Ascending aorta (tissue), 2 donors: ENCODE measurements at regions not wholly inside any gene's neighbourhood (a gene's known extent, or its start where the extent isn't known, plus 50 kb on each side); places are given as distances from the start of the nearest gene placed in this dataset.

Experiments used
- DNase-seq, 2 donors: peaks; one replicate each; pipeline ENCODE4 v3.0.0-alpha.2; 2019; ENCODE audit warnings: low spot score in 2 of 2
- H3K27ac ChIP-seq, 2 donors: fragments of 200-600 bp; sonication (generic); one replicate each; pipeline ENCODE4 v1.5.1; 2016 to 2017; ENCODE audit warnings: mild to moderate bottlenecking in 1 of 2
- H3K27me3 ChIP-seq: fragments of 200-600 bp; sonication (generic); one replicate; pipeline ENCODE4 v1.5.1; 2017
- H3K36me3 ChIP-seq, 2 donors: fragments of 200-600 bp; sonication (generic); one replicate each; pipeline ENCODE4 v1.5.1; 2016
- H3K4me1 ChIP-seq, 2 donors: fragments of 200-600 bp; sonication (generic); one replicate each; pipeline ENCODE4 v1.5.1; 2016 to 2017; ENCODE audit warnings: mild to moderate bottlenecking in 1 of 2
- H3K4me3 ChIP-seq, 2 donors: fragments of 200-600 bp; sonication (generic); one replicate each; pipeline ENCODE4 v1.5.1; 2016 to 2017; ENCODE audit warnings: mild to moderate bottlenecking in 1 of 2
- H3K9me3 ChIP-seq, 2 donors: fragments of 200-600 bp; sonication (generic); one replicate each; pipeline ENCODE4 v1.5.1; 2016
- intact Hi-C: fragments of 100-400 bp; cut with DNase I; formaldehyde crosslinking; loops from one replicate; pipeline ENCODE4 v1.15.1; 2023
- TF ChIP-seq, protein P1 (sequence below), 3 experiments: fragments of 200-600 bp in 2 of 3; fragments of 450-650 bp in 1 of 3; sonication (generic) in 2 of 3; IDR thresholded peaks; one replicate each; pipeline ENCODE4 v1.5.1; 2016 to 2019; ENCODE audit warnings: antibody characterized with exemption in 3 of 3, mild to moderate bottlenecking in 1 of 3, moderate library complexity in 1 of 3

GRCh38 chr1:55781944-55782482, 566.8 kb upstream of the USP24 start:
- no peaks in the 10 kb centered on the region for H3K36me3 ChIP-seq
- no peaks in the 10 kb centered on the region for H3K9me3 ChIP-seq
- TF ChIP-seq, protein P1, sequence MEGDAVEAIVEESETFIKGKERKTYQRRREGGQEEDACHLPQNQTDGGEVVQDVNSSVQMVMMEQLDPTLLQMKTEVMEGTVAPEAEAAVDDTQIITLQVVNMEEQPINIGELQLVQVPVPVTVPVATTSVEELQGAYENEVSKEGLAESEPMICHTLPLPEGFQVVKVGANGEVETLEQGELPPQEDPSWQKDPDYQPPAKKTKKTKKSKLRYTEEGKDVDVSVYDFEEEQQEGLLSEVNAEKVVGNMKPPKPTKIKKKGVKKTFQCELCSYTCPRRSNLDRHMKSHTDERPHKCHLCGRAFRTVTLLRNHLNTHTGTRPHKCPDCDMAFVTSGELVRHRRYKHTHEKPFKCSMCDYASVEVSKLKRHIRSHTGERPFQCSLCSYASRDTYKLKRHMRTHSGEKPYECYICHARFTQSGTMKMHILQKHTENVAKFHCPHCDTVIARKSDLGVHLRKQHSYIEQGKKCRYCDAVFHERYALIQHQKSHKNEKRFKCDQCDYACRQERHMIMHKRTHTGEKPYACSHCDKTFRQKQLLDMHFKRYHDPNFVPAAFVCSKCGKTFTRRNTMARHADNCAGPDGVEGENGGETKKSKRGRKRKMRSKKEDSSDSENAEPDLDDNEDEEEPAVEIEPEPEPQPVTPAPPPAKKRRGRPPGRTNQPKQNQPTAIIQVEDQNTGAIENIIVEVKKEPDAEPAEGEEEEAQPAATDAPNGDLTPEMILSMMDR (IDR thresholded peaks at IDR 0.05), result no peak
- no peak overlapping the region for H3K4me3 ChIP-seq
- H3K27ac ChIP-seq, result no peak overlapping the region
- no peaks in the 10 kb centered on the region for H3K27me3 ChIP-seq
- no peaks in the 10 kb centered on the region for H3K4me1 ChIP-seq
- intact Hi-C loops, result no loop called here
- no peak for DNase-seq

GRCh38 chr1:55781003-55781402, 565.8 kb upstream of the USP24 start:
- intact Hi-C loops, result no loop called here
- TF ChIP-seq, protein P1 (IDR thresholded peaks at IDR 0.05), result no peak

DNA sequence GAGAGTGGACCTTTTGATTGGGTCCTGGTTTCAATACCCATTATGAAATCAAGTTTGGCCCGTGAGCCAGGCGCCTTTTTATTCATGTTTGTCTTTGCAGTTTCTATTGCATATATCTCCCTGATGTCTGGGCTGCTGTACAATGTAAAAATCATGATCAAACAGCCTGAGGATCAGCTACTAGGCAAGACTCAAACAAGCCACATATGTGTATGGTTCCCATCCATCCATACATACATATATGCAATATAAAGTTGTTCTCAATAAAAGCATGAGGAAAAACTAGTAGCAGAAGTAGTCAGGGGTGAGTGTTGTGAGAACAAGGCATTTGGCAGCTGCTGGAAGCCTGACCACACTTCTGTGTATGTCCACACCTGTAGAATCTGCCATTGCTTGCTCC, 562.4 kb upstream of the USP24 start:
- TF ChIP-seq, protein P1 (IDR thresholded peaks at IDR 0.05), result no peak
- intact Hi-C loops, result no loop called here
- peaks cover 0 to 2% of the 10 kb centered on the region in 2 donors for H3K4me1 ChIP-seq

More at GRCh38 chr1:55781003-55781402, 565.8 kb upstream of the USP24 start:
- Histone ChIP-seq H3K4me1 (no peaks in the 10 kb centered on the region), H3K4me3 (no peak overlapping the region), H3K27ac (no peak overlapping the region), H3K36me3 (no peaks in the 10 kb centered on the region), H3K9me3 (no peaks in the 10 kb centered on the region), H3K27me3 (no peaks in the 10 kb centered on the region)
- no peak for DNase-seq

GRCh38 chr1:55775007-55775406, 559.8 kb upstream of the USP24 start:
- intact Hi-C loops, result no loop called here
- H3K27me3 ChIP-seq, result no peaks in the 10 kb centered on the region

More for the DNA sequence above, 562.4 kb upstream of the USP24 start:
- H3K27me3 ChIP-seq, result no peaks in the 10 kb centered on the region
- H3K27ac ChIP-seq, result no peak overlapping the region
- no peak overlapping the region for H3K4me3 ChIP-seq
- no peak for DNase-seq
- no peaks in the 10 kb centered on the region for H3K36me3 ChIP-seq
- no peaks in the 10 kb centered on the region for H3K9me3 ChIP-seq

DNA sequence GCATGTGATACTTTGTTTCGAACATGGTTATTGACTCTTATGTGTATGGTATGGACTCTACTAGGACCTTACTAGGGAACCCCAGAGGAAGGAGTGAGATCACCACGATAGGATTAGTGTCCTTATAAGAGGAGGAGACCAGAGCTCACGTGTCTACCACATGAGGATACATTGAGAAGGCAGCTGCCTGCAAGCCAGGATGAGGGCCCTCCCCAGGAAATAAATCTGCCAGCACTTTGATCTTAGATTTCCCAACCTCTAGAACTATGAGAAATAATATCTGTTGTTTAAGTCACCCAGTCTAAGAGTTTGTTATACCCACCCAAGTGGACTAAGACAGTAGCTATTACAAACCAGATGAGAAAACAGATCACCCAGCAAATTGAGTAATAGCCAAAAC, 559.3 kb upstream of the USP24 start:
- no peak overlapping the region for H3K4me3 ChIP-seq
- H3K4me1 ChIP-seq, result peaks cover 0 to 2% of the 10 kb centered on the region in 2 donors
- no peaks in the 10 kb centered on the region for H3K36me3 ChIP-seq
- intact Hi-C loops, result no loop called here
- H3K27me3 ChIP-seq, result no peaks in the 10 kb centered on the region
- DNase-seq, result no peak
- no peak overlapping the region for H3K27ac ChIP-seq
- TF ChIP-seq, protein P1 (IDR thresholded peaks at IDR 0.05), result no peak
- H3K9me3 ChIP-seq, result no peaks in the 10 kb centered on the region

More at GRCh38 chr1:55775007-55775406, 559.8 kb upstream of the USP24 start:
- Histone ChIP-seq H3K4me3 (no peak overlapping the region), H3K9me3 (no peaks in the 10 kb centered on the region), H3K4me1 (peaks cover 0 to 2% of the 10 kb centered on the region in 2 donors), H3K27ac (no peak overlapping the region), H3K36me3 (no peaks in the 10 kb centered on the region)
- DNase-seq, result no peak
- TF ChIP-seq, protein P1 (IDR thresholded peaks at IDR 0.05), result no peak
